ENCODE measurements at regions not wholly inside any gene's neighbourhood (a gene's known extent, or its start where the extent isn't known, plus 50 kb on each side); places are given as distances from the start of the nearest gene placed in this dataset.
"Not testable (repeated sequence)": the region's sequence is repeated elsewhere in the genome, so short reads cannot be mapped to it uniquely, and the experiment has no call there.

DNA sequence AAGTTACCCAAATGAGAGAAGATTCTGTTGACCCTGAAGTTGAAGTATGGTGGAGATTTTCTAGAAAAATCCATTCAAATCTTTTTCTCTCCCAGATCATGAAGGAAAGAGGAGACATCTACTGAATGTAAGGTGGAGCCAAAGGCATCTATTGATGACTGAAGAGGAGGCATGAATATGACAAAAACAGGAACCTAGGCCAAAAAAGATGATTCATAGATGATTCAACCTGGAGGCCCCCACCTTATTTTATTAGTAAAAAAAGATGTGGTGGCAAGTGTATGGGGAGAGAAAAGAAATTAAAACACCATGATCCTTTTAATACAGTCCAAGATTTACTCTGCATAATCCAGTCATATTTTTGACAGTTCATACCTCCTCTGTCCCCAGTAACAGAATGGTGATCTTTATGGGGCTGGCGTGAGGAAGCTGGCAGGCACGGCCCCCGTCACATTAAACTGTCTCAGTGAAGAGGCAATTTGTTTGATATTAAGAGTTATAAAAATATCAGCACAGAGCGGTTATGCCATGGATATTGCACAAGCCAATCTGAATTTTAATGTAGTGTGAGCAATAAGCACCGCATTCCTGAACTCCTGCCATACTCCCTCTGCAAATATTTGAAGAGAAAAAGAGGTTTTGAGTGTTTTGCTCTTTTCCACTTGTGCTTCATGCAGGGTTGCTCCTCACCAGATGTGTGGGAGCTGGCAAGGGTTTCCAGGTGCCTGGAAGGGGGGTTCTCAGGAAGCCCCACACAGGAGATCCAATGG is 94.4 kb downstream of the TRIM43 start:
- not testable (repeated sequence) for DNase-seq (ENCODE audit: low read depth)

DNA sequence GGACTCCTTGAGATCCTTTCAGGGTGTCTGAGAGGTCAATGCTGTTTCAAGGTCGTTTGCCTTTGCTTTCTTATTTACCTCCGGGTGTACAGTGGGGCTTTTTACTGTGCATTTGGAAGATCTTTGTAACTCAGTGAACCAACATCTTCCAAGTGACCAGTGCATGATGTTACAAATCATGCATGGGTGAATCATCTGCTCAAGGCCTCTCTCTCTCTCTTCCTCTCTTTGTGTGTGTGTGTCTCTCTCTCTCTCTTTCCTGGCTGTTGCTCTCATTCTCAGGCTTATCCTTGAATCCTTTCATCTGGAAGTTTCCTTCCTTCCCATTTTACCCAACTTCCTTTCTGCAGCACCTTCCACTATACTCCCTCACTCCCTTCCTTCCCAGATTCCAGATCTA is 96.1 kb downstream of the TRIM43 start:
- not testable (repeated sequence) for DNase-seq (ENCODE audit: low read depth)

DNA sequence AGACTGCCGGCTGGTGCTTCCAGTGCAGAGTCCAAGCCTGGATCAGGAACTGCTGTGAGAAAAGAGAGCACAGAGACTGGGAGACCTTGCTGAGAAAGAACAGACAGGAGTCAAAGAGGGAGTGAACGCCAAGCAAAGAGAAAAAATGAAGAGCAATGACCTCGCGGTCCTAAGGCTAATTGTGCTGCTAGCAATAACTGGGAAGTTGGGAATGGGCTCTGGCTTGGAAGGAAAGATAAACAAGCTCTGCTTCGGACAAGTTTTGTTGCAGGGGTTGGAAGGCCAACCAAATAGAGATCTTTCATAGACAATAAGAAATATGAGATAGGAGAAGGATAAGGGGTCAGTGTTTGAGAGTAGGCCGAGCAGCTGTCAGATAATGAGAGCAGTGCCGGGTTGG is 99.4 kb downstream of the TRIM43 start:
- DNase-seq (ENCODE audit: low read depth): not testable (repeated sequence)

DNA sequence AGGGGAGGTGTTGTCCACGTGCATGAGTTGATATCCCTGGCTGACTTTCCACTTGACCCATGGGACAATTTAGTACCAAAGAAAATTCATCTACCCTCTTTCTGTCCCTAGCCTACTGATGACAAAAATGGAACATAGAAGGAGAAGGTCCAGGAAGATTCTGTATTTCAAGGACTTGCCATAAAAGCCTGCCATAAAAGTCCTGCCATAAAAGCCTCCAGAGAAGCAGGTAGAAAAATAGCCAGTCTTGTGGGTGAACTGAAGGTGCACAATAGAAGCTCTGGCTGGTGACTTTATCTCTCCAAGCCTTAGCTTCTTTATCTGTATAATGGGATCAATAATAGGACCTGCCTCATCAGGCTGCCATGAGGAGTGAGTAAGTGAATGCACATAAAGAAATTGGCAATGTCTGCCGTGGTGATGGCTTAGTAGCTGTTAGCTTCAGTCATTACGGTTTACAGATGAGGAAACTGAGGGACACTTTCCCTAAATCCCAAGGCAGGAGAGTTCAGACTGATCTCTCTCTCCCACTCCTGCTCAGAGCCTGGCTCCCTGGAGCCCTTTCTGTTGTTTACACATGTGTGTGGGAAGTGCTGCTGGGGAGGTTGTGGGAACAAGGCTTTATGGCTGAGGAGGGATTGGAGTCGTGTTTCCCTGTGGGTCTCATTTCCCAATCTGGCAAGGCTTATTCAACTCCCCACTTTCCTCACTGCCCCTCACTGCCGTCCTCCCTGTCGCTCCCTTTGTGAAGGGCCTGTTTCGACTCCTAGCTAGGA is 101.5 kb downstream of the TRIM43 start:
- DNase-seq (ENCODE audit: low read depth): not testable (repeated sequence)

DNA sequence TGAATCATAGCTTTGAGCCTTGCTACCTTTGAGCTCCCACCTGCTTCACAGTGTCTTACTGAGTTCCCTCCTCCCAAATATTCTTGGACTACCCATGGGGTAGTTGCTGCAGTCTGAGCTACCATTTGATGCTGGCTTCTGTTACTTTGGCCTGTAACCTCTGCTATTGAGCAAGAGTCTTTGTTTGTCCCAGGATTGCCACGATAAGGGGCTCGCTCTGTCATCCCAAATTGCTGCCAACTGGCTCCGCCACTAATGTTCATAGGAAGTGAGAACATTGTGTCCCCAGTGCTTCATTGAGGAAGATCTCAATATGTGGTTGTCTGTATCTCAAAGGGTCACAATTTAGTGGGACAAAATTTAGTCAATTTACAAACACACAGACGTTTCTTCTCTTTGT is 103.8 kb downstream of the TRIM43 start:
- DNase-seq (ENCODE audit: low read depth): no peak

DNA sequence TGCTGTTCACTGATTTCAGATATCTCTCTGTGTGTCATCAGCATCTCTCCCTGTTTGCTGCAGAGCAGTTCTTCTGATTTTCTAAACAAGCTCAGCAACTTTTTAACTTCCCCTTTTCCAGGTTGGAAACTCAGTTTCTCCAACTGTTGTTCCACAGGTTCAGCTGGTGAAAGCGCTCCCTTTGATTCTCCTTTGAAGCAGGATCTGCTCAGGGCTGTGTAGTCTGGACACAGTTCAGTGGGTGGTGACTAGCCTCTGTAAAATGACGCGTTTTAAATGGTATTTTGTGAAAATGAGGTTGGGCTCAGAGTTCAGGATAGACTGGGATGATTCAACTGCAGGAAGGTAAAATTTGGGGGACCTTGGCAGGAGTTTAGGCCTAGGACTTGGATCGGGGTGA is 106.3 kb downstream of the TRIM43 start:
- DNase-seq (ENCODE audit: low read depth): no peak

DNA sequence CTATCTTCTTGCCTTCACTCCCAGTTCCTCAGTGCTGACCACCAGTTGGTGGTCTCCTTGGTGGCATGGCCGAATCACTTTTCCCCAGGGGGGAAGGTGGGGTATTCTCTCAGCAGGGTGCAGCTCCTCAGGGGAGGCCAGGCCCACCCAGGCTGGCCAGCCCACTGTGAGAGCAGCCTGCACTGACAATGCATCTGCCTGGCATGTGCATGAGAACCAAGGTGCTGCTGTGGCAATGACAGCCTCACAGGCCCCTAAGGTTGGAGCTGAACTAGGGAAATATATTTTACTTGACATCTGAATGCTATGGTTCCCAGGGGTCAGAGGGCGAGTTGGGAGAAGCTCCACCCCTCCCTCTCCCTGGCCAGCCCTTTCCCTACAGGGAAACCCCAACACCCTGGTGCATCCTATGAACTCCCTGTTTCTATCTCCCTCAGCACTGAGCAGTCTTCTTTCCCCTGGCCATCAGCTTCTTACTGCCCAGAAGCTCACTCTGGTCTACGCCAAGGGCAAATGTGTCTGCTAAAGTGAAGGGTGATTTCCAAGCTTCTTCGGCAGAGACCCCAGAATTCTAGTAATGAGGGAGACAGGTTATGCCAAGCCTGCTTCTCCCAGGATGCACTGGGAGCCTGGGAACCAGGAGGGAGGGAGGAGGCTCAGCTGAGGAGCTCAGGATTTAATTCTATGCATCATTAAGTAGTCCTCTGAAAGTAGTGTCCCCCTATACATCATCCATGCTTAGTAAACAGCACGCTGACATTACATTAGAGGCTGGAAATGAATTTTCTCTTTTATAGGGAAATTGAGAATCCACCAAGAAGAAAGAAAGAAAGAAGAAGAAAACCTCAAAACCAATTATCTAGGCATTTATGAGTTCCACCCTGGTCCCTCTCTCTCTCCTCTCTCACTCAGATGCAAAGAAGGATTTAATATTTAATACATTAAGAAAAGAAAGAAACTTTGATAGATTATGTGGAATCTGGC is 107.7 kb downstream of the TRIM43 start:
- DNase-seq (ENCODE audit: low read depth): not testable (repeated sequence)

DNA sequence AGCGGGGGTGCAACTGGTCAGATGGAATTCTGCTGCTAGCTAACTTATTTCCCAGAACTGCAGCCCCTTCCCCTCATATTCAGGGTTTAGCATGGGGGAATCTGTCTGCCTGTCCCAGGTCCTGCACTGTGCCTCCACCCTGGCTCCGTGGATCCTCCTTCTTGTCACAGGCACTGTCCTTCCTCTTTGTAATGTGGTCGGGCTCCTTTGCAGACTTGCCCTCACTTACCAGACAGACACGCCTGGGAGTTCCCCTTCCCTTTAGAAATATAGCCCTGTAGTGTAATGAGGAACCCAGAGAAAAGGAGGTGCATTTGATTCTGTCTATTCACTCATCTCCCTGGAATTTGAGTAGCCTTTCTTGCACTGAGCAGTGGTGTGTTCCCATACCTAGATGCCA is 108.7 kb downstream of the TRIM43 start:
- DNase-seq (ENCODE audit: low read depth): no peak

DNA sequence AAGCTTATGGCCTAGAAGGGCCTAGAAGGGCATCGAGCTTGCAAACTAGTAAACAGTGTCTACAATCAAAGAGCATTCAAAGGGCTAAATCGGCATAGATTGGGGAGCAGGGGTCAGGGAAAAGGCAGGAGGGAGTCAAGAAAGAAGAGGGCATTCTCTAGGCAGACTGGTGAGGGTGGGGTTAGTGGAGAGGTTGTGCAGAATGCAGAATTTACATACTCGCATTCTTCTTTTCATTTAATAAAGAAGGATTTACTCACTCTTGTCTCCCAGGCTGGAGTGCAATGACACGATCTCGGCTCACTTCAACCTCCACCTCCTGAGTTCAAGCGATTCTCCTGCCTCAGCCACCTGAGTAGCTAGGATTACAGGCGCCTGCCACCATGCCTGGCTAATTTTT is 110.7 kb downstream of the TRIM43 start:
- DNase-seq (ENCODE audit: low read depth): no peak

DNA sequence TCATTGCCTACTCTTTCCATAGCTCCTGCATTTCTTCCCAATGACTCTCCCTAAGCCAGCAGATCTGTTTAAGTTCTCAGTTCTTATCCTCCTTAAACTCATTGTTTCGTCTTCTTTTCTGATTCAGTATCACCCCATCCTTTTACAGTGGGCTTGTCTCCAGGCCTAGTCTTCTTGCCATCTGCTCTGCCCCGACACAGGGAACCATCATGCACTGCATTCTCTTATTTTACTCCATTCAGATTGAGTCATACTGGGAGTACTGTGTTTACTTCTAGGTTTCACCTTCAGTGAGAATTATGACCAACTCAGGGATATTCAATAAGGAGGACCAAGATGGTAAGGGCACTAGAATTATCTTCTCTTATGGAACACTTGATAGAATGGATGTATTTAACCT is 115.4 kb downstream of the TRIM43 start:
- not testable (repeated sequence) for DNase-seq (ENCODE audit: low read depth)

DNA sequence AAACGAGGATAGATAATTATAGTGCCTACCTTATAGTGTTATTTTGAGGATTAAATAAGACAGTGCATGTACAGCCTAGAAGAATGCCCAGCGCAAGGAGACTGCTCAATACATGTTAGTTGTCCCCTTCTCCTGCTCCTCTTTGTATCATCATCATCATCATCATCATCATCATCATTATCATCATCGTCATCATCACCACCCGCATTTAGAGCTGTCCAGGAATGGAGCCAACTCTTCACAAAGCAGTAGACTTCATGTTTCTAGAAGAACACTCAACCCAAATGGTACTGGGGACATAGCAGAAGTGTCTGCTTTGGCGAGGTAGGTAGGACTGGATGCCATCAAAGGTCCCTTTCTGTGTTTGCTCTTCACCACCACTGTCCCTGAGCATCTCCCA is 116.0 kb downstream of the TRIM43 start:
- no peak for DNase-seq (ENCODE audit: low read depth)

DNA sequence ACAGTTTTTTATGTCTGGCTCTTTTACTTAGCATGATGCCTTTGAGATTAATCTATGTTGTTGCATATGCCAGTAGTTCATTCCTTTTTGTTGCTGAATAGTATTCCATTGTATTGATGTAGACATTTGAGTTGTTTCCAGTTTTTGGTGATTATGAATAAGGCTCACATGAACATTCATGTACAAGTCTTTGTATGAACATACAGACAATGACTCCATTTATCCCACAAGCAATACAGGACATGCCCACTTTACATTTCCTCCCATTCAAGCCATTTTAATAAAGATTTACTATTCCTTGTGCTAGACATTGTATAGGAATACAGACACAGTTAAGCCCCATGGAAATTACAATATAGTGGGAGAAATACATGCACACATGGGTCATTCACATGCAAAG is 118.0 kb downstream of the TRIM43 start:
- no peak for DNase-seq (ENCODE audit: low read depth)

DNA sequence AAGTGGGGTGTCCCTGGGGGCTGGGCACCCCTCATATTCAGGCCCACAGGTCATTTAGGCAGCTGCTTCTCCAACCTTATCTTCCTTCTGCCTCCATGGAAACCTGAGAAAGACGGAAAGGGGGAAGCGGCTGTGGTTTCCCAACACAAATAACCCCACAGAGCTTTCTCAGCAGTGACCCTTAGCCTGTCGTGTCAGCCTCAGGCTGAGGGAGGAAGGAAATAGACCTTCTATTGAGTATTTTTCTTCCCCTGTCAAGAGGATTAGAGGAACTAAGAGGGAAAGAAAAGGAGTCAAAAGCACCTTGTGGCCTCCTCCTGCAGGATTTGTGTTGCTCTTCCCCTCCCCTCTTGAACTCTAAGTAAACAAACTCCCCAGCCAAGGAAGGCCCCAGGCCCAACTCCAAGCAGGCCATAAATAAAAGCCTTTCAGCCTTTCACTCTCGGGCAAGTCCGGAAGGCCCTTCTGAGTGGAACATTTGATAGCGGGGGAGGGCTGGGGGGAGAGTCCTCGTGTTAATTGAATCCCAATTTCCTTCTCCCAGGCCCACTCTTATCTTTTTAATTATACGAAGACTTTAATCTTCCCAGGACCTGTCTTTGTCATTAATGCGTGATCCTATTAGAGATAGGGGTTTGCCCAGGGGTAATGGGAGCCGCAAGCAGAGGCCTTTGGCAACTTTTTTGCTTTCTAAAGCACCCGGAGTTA is 121.8 kb downstream of the TRIM43 start:
- DNase-seq (ENCODE audit: low read depth): not testable (repeated sequence)

DNA sequence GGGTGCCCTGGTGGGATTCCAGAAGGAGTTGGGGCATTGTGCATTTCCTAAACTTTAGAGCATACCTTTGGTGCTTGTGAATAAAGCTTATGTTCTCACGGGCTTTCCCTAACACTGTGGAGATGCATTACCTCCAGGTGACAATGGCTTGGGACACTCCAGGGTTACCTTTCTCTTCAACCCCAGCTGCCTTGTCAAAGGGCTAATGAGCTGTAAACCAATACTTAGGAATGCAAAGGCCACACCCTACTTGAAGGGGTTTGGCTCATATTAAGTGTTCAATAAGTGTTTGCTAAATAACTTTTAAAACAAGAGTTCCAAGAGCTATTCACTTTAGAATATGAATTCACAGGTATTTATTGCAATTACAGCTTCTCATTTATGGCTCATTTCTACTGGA is 122.6 kb downstream of the TRIM43 start:
- DNase-seq (ENCODE audit: low read depth): not testable (repeated sequence)

DNA sequence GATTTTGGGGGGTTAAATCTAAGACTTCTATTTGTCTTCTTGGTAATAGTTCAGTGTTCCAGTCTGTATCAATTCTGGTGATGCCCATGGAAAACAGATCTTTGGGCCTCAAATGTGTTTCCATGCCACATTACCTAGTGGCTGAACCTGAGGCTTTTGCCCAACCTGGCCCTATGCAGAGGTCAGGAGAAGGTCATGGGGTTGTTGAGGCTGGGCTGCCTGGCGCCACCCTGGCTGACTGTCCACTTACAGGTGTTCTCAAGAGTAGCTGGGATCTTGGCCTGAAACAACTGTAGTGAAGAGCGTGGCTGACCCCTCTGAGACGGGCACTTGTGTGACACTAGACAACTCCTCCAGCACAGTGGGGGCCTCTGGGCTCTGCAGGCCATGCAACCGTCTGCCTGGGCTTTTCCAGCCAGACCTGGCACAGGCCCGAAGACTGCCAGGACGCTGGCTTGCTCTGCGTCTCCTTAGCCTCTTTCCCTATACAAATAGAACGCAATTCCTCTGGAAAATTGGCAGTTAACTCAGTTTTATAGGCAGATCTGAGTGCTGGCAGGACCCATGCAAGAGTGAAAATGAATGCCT is 127.8 kb downstream of the TRIM43 start:
- DNase-seq (ENCODE audit: low read depth): no peak

DNA sequence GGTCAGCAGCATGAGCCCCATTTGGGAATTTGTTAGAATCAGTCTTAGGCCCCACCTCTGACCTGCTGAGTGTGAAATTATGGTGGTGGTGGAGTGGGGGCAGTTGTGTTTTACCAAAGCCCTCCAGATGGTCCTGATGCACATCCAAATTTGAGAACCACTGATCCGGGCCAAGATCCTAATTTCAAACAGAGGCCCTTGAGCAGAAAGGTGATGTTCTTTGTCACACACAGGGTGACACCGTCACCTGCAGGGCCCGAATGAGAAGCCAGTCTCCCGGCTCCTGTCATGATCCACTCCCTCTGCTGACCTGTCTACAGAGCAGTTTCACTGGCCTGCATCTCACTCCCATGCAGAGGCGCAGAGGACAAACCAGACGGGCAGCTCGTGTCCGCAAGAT is 129.9 kb downstream of the TRIM43 start:
- DNase-seq (ENCODE audit: low read depth): no peak

DNA sequence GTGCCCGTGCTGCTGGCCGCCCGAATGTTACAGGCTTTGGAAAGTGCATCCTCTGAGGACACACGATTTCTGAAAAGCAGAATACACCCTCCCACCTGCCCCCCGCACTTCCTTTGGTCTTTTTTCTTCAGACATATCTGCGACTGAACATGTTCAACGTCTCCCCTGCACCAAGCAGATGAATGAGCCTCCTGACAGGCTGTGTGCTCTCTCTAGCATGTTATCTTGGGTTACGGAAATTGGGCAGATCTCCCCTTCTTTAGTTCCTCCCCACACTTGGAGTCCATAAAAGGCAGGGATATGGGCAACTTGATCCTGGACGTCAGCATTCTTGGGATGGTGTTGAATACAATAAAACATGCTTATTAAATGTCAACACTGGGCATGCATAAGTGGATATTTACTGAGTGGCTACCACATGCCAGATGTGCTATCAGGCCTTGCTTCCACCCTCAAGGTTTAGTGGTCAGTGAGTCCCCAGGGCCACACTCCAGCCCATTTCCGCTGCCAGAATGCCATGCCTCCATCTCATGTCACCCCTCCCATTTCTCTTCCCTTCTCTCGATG is 130.4 kb downstream of the TRIM43 start:
- DNase-seq (ENCODE audit: low read depth): no peak

DNA sequence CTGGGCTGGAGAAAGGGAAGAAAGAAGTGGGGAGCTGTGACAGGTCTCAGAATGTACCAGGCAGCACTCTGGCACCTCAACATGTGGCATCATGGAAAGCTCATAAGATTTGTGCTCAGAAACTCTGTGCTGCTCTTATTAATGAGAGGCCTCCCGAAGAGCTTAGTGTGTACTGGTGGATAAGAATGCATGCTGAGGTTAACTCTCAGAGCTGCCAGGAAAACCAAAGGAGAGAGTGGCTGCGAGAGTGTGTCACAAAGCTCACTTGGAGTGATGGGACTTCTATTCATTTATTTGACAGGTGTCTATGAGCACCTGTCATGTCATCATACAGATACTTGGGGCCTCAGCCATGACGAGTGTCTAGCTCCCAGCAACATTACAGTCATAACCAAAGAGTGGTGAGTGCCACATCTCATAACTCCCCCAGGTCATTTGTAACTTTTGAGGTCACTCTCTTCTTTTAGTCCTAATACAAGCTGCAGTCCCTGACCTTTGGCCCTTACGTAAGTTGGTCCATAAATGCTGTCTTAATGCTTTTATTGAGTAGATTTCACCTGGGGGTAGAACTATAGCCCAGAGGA is 131.9 kb downstream of the TRIM43 start:
- DNase-seq (ENCODE audit: low read depth): not testable (repeated sequence)

DNA sequence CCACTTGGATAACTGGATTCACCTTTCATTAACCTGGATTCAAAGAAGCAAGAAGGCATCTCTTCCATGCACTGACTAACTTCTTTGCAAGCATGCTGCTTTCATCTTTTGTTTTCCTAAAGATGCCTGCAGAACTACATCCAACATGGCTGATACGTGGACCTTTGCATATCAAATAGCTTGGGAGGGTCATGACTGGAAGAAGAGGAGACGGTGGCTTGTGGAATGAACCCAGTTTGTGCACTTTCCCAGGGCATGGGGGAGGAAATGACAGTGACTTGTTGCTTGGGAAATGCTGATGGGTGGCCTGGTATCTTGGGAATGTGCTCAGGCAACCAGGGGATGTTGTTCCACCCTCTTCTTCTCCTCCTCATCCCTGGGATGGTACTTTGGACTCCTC is 133.4 kb downstream of the TRIM43 start:
- not testable (repeated sequence) for DNase-seq (ENCODE audit: low read depth)

DNA sequence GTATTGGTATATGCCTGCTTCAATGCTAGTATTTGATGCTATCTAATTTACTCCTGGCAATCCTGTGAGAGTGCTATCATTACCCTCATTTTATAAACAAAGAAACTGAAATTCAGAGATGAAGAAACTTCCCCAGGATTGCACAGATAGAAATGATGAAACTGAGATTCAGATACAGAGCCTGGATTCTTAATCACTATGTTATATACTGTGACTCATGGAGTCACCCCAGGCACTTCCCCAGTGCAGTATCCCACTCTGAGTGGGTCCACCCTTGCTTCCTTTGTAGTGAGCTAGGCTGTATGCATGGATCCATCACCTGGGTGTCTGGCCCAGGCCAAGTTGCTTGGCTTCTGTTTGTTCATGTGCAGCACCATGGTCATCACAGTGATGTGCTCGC is 133.9 kb downstream of the TRIM43 start:
- not testable (repeated sequence) for DNase-seq (ENCODE audit: low read depth)

Measured in CMK (cell line).